ENCODE measurements at regions not wholly inside any gene's neighbourhood (a gene's known extent, or its start where the extent isn't known, plus 50 kb on each side); places are given as distances from the start of the nearest gene placed in this dataset.
A peak's percentile ranks its signal among the peaks of the same experiment; 100 is the strongest.

- TF ChIP-seq CTCF (conservative IDR thresholded peaks at IDR 0.05; ENCODE audit: low read length): no peak
- H3K4me3 ChIP-seq (ENCODE audit: low read length): no peak overlapping the region
- no peak for DNase-seq (ENCODE audit: low read depth)
These were observed 353.7 kb upstream of the SEMA6D start for GRCh38 chr15:47363653-47364052.

- TF ChIP-seq CTCF (conservative IDR thresholded peaks at IDR 0.05; ENCODE audit: low read length): no peak
- H3K4me3 ChIP-seq (ENCODE audit: low read length): no peak overlapping the region
- DNase-seq (ENCODE audit: low read depth): no peak
These were observed 352.8 kb upstream of the SEMA6D start for GRCh38 chr15:47364230-47365141.

- no peak overlapping the region for H3K4me3 ChIP-seq (ENCODE audit: low read length)
- no peak for DNase-seq (ENCODE audit: low read depth)
- no peak for TF ChIP-seq CTCF (conservative IDR thresholded peaks at IDR 0.05; ENCODE audit: low read length)
These were observed 350.4 kb upstream of the SEMA6D start for GRCh38 chr15:47366884-47367283.

GRCh38 chr15:47367726-47368390 lies 349.4 kb upstream of the SEMA6D start:
- no peak for TF ChIP-seq CTCF (conservative IDR thresholded peaks at IDR 0.05; ENCODE audit: low read length)
- H3K4me3 ChIP-seq (ENCODE audit: low read length): no peak overlapping the region

GRCh38 chr15:47371939-47372338 lies 345.4 kb upstream of the SEMA6D start:
- no peak for DNase-seq (ENCODE audit: low read depth)
- TF ChIP-seq CTCF (conservative IDR thresholded peaks at IDR 0.05; ENCODE audit: low read length): no peak
- H3K4me3 ChIP-seq (ENCODE audit: low read length): no peak overlapping the region

More at GRCh38 chr15:47367726-47368390, 349.4 kb upstream of the SEMA6D start:
- no peak for DNase-seq (ENCODE audit: low read depth)

- peak; percentile 5 for DNase-seq (ENCODE audit: low read depth)
- no peak overlapping the region for H3K4me3 ChIP-seq (ENCODE audit: low read length)
- peak; percentile 43 for TF ChIP-seq CTCF (conservative IDR thresholded peaks at IDR 0.05; ENCODE audit: low read length)
These were observed 343.1 kb upstream of the SEMA6D start for GRCh38 chr15:47374222-47374621.
